Lung (tissue), 11 donors: ENCODE measurements at regions not wholly inside any gene's neighbourhood (a gene's known extent, or its start where the extent isn't known, plus 50 kb on each side); places are given as distances from the start of the nearest gene placed in this dataset.

ENCODE experiments used
- ATAC-seq: fragments of 200-7000 bp; cut with Tn5 transposase; one replicate; pipeline ENCODE4 v1.9.1; 2020; ENCODE audit warnings: moderate number of reproducible peaks; ENCODE audit not compliant: insufficient read depth, low FRiP score
- DNase-seq, 3 donors: peaks; one replicate each; pipeline ENCODE4 v3.0.0-alpha.2; 2013 to 2017
- H3K27ac ChIP-seq, 2 donors: one replicate each; pipeline ENCODE4 v1.5.1; 2013; ENCODE audit warnings: mild to moderate bottlenecking in 2 of 2, moderate library complexity in 2 of 2, control low read depth in 1 of 2, inconsistent platforms in 1 of 2, low read depth in 1 of 2, low read length in 1 of 2
- H3K27me3 ChIP-seq, 3 donors: one replicate each; pipeline ENCODE4 v1.5.1; 2013; ENCODE audit warnings: low read length in 2 of 3; ENCODE audit not compliant: control insufficient read depth in 3 of 3, insufficient read depth in 3 of 3
- H3K36me3 ChIP-seq, 4 donors: one replicate each; pipeline ENCODE4 v1.5.1; 2013; ENCODE audit warnings: low read length in 4 of 4, mild to moderate bottlenecking in 1 of 4, moderate library complexity in 1 of 4; ENCODE audit not compliant: control insufficient read depth in 4 of 4, insufficient read depth in 4 of 4
- H3K4me1 ChIP-seq, 5 donors: one replicate each; pipeline ENCODE4 v1.5.1; 2013; ENCODE audit warnings: low read length in 5 of 5, mild to moderate bottlenecking in 2 of 5, moderate library complexity in 1 of 5; ENCODE audit not compliant: control insufficient read depth in 5 of 5, insufficient read depth in 5 of 5
- H3K4me3 ChIP-seq: one replicate; pipeline ENCODE4 v1.5.1; 2013; ENCODE audit warnings: mild to moderate bottlenecking, control low read depth, moderate library complexity
- H3K9ac ChIP-seq, 2 donors: one replicate each; pipeline ENCODE4 v1.5.1; 2013; ENCODE audit warnings: low read length in 2 of 2, control low read depth in 1 of 2; ENCODE audit not compliant: insufficient read depth in 1 of 2
- H3K9me3 ChIP-seq, 4 donors: one replicate each; pipeline ENCODE4 v1.5.1; 2013; ENCODE audit warnings: low read length in 3 of 4, mild to moderate bottlenecking in 1 of 4, moderate library complexity in 1 of 4; ENCODE audit not compliant: control insufficient read depth in 4 of 4, insufficient read depth in 3 of 4
- WGBS, 2 donors: extraction: QIAGEN DNeasy Blood & Tissue Kit; methylation state at CpG; one replicate each; pipeline ENCODE4 v1.1.7; 2013; 5-methylcytosine and 5-hydroxymethylcytosine counted together
- TF ChIP-seq, protein P1 (sequence below): IDR thresholded peaks from 2 replicates; pipeline ENCODE4 v1.5.1; 2012; ENCODE audit warnings: mild to moderate bottlenecking; ENCODE audit errors: control extremely low read depth, extremely low read depth
- donor health status: control.
- donor health status: control.
- donor health status: Bipolar disorder and iron deficiency.
- donor health status: healthy.
- donor health status: DM: yes; HTN: yes; CAD: no.

DNA sequence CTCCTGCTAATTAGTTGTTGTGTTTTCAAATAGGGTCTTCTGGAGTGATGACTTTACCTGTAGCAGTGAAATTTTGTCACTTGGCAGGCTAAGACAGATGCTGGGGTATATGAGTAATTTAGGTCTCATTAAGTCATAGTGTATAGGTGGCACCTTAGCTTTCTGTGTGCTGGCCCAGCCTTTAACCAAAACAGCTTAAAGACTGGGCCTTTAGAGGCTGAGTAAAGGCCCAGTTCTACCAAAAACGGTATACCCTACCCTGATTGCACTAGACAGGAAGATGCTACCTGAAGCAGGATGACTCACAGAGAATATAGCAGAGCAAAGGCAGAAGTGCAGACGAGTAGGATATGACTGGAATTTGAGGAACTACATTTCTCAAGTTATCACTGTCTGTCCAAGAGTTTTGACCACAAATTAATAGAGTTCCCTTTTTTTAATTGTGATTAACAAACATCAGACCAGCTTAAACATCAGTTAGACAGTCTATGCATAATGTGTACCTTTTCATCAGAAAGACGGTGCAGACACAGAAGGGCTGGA, 337.9 kb upstream of the SALL3 start:
- 24 to 41% methylated on average over 3 of the region's 3 CpGs for WGBS, 2 donors
- H3K4me1 ChIP-seq, result peaks cover 0 to 23% (median 5%) of the 10 kb centered on the region in 5 donors
- H3K9me3 ChIP-seq, result peaks cover 0 to 4% (median 0%) of the 10 kb centered on the region in 4 donors
- TF ChIP-seq, protein P1, sequence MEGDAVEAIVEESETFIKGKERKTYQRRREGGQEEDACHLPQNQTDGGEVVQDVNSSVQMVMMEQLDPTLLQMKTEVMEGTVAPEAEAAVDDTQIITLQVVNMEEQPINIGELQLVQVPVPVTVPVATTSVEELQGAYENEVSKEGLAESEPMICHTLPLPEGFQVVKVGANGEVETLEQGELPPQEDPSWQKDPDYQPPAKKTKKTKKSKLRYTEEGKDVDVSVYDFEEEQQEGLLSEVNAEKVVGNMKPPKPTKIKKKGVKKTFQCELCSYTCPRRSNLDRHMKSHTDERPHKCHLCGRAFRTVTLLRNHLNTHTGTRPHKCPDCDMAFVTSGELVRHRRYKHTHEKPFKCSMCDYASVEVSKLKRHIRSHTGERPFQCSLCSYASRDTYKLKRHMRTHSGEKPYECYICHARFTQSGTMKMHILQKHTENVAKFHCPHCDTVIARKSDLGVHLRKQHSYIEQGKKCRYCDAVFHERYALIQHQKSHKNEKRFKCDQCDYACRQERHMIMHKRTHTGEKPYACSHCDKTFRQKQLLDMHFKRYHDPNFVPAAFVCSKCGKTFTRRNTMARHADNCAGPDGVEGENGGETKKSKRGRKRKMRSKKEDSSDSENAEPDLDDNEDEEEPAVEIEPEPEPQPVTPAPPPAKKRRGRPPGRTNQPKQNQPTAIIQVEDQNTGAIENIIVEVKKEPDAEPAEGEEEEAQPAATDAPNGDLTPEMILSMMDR, result no peak
- DNase-seq (no peak), ATAC-seq (no peak)
- H3K36me3 ChIP-seq, result no peaks in the 10 kb centered on the region
- no peak overlapping the region for H3K27ac ChIP-seq
- H3K9ac ChIP-seq, result no peak overlapping the region
- no peak overlapping the region for H3K4me3 ChIP-seq
- no peaks in the 10 kb centered on the region for H3K27me3 ChIP-seq

DNA sequence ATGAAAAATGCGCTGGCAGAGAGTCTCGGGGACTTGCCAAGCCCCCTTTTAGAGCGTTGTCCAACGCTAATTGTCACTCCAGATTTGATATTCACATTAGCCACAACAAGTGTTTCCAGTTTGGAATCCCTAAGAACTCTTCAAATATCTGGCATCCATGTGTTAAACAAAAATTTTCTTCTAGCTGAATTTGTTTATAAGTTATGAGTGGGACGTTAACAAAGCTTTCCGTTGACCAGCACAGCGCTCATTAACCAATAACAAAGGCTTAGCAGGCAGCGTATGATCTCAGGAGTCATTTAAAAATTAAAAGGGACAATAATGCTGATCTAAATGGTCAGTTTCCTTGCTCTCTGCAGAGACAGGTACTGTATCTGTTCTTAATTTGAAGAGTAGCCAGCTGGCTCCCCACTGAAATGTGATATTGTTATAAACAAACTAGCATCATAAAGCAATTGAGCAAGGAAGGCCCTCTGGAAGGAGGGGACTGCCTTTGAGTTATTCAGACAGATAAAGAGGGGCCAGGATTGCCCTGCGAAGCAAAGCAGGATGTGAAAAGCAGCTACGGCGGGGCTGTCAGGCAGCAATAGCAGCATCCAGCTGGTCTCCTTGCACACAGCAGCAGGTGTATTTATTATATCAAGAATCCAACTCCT, 337.2 kb upstream of the SALL3 start:
- TF ChIP-seq, protein P1, result no peak
- 41 to 52% methylated on average over 11 of the region's 11 CpGs for whole genome bisulfite sequencing, 2 donors
- H3K9ac ChIP-seq, result no peak overlapping the region
- no peak overlapping the region for H3K27ac ChIP-seq
- ATAC-seq (no peak), DNase-seq (peak; percentile 40 to 77 (median 76))
- H3K4me3 ChIP-seq, result no peak overlapping the region
- peaks cover 0 to 23% (median 5%) of the 10 kb centered on the region in 5 donors for H3K4me1 ChIP-seq
- H3K27me3 ChIP-seq, result no peaks in the 10 kb centered on the region
- no peaks in the 10 kb centered on the region for H3K36me3 ChIP-seq
- H3K9me3 ChIP-seq, result peaks cover 0 to 4% (median 0%) of the 10 kb centered on the region in 4 donors

DNA sequence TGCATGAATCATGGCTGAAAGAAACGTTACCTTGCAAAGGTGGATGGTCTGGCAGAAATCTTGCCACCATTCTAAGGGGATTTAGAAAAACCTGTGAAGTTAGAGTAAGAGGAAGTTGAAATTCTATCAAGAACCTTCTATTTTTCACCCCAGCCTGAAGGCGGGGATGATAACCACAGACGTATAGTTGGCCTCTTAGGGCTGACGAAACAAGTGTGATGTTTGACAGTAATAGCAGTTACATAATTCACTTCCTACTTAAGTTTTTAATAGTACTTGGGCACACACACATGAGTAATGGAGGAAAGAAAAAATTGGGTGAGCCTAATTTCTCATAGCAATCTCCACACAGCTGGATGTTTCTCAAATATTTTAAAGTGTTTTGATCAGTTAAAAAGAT, 336.6 kb upstream of the SALL3 start:
- TF ChIP-seq, protein P1, result no peak
- ATAC-seq (no peak), DNase-seq (peak in 2 of 3 donors; percentile 6 to 12)
- no peak overlapping the region for H3K9ac ChIP-seq
- H3K4me1 ChIP-seq, result peaks cover 0 to 23% (median 5%) of the 10 kb centered on the region in 5 donors
- H3K9me3 ChIP-seq, result peaks cover 0 to 4% (median 0%) of the 10 kb centered on the region in 4 donors
- no peak overlapping the region for H3K27ac ChIP-seq
- WGBS, 2 donors, result 5 to 18% methylated on average over 4 of the region's 4 CpGs
- no peaks in the 10 kb centered on the region for H3K27me3 ChIP-seq
- no peak overlapping the region for H3K4me3 ChIP-seq
- H3K36me3 ChIP-seq, result no peaks in the 10 kb centered on the region
